ENCODE measurements at regions not wholly inside any gene's neighbourhood (a gene's known extent, or its start where the extent isn't known, plus 50 kb on each side); places are given as distances from the start of the nearest gene placed in this dataset.

- no peak for DNase-seq (ENCODE audit: extremely low spot score, insufficient read length, low read depth)
Measured at GRCh38 chr20:63062188-63063140, 55.7 kb upstream of the BHLHE23 start.

GRCh38 chr20:63061771-63062100 lies 55.0 kb upstream of the BHLHE23 start:
- FAIRE-seq, result no peak
- DNase-seq (ENCODE audit: extremely low spot score, insufficient read length, low read depth), result no peak

More at GRCh38 chr20:63062188-63063140, 55.7 kb upstream of the BHLHE23 start:
- no peak for FAIRE-seq

GRCh38 chr20:63061051-63061770 lies 54.4 kb upstream of the BHLHE23 start:
- no peak for DNase-seq (ENCODE audit: extremely low spot score, insufficient read length, low read depth)
- FAIRE-seq, result no peak

GRCh38 chr20:63060057-63060991 lies 53.6 kb upstream of the BHLHE23 start:
- DNase-seq (ENCODE audit: extremely low spot score, insufficient read length, low read depth), result no peak
- no peak for FAIRE-seq

GRCh38 chr20:63059684-63060056 lies 52.9 kb upstream of the BHLHE23 start:
- FAIRE-seq, result no peak
- DNase-seq (ENCODE audit: extremely low spot score, insufficient read length, low read depth), result no peak

- no peak for DNase-seq (ENCODE audit: extremely low spot score, insufficient read length, low read depth)
- no peak for FAIRE-seq
Measured at GRCh38 chr20:63058696-63059335, 52.1 kb upstream of the BHLHE23 start.

- FAIRE-seq (no peak), DNase-seq (ENCODE audit: extremely low spot score, insufficient read length, low read depth) (no peak)
Measured at GRCh38 chr20:63057171-63058117, 50.7 kb upstream of the BHLHE23 start.

- FAIRE-seq, result no peak
- no peak for DNase-seq (ENCODE audit: extremely low spot score, insufficient read length, low read depth)
Measured at GRCh38 chr20:63056236-63057170, 49.7 kb upstream of the BHLHE23 start.
